Cardiac fibroblast (primary cell): ENCODE measurements at regions not wholly inside any gene's neighbourhood (a gene's known extent, or its start where the extent isn't known, plus 50 kb on each side); places are given as distances from the start of the nearest gene placed in this dataset.

Experiments used
- DNase-seq, 2 donors: peaks; one replicate each; pipeline versions ENCODE4 v3.0.0 to v3.0.0-alpha.2; 2010; ENCODE audit warnings: low read depth in 2 of 2
- H3K4me3 ChIP-seq, 2 donors: replicated peaks in 1 of 2; 1 replicate in 1 of 2; 2 replicates in 1 of 2; pipeline ENCODE4 v1.5.1; 2011; ENCODE audit warnings: low read depth in 2 of 2, low read length in 2 of 2, mild to moderate bottlenecking in 2 of 2, moderate library complexity in 1 of 2
- TF ChIP-seq, protein P1 (sequence below): IDR thresholded peaks from one replicate; pipeline ENCODE4 v1.5.1; 2011; ENCODE audit warnings: low read depth, mild to moderate bottlenecking, low read length, inconsistent platforms

DNA sequence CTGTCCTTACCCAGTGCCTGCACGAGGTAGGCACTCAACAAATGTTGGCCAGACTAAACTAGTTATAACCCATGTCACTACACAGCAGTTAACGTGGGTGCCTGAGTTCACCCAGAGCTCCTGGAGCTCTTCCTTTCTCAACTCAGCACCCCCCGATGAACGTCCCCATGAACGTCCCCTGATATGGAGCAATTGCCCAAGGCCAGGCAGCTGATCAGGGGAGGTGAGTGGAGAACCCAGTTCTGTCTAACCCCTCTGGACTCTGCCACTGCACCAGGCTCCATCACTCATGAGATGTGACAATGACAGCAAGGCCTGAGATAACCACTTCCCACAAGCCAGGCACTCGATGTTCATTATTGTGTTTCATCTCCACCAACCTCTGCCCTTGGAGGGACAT, 199.0 kb downstream of the BCL11B start:
- no peak overlapping the region for H3K4me3 ChIP-seq
- TF ChIP-seq, protein P1, sequence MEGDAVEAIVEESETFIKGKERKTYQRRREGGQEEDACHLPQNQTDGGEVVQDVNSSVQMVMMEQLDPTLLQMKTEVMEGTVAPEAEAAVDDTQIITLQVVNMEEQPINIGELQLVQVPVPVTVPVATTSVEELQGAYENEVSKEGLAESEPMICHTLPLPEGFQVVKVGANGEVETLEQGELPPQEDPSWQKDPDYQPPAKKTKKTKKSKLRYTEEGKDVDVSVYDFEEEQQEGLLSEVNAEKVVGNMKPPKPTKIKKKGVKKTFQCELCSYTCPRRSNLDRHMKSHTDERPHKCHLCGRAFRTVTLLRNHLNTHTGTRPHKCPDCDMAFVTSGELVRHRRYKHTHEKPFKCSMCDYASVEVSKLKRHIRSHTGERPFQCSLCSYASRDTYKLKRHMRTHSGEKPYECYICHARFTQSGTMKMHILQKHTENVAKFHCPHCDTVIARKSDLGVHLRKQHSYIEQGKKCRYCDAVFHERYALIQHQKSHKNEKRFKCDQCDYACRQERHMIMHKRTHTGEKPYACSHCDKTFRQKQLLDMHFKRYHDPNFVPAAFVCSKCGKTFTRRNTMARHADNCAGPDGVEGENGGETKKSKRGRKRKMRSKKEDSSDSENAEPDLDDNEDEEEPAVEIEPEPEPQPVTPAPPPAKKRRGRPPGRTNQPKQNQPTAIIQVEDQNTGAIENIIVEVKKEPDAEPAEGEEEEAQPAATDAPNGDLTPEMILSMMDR = no peak
- no peak for DNase-seq

DNA sequence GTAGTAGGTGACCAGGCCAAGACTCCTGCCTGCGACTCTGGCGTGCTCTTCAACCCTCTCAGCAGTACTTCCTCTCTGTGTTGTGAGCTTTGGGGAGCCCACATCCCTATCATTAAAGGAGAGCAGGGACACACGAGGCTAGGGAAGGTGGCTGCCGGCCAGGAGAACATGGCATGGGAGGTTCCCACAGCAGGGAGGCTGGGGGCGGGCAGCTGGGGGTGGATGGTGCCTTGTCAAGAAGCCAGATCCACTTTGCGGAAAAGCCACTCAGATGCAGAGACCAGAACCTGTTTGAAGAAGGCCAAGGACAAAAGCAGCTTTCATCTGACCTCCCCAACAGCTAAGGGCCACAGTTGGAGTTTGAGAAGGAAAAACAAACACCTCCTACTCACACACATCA, 198.6 kb downstream of the BCL11B start:
- DNase-seq = no peak
- TF ChIP-seq, protein P1 = no peak
- no peak overlapping the region for H3K4me3 ChIP-seq

DNA sequence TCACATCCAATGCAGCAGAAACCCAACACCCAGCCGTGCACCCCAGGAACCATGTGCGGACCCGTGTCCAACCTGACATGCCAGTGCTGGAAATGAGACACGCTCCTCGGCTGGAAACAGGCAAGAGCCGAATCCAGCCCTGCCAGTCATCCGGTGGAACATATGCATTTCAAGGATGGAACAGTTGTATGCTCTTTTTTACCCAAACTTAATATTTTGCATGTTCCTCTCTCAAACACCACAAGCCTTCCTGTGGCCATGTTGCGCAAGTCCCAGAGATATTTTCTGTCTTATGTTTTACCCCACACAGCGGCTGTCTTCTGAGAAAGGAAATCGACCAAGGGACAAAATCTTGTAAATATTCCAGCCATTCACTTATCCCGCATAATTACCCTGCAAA, 196.9 kb downstream of the BCL11B start:
- TF ChIP-seq, protein P1 = no peak
- H3K4me3 ChIP-seq = no peak overlapping the region
- DNase-seq = no peak

DNA sequence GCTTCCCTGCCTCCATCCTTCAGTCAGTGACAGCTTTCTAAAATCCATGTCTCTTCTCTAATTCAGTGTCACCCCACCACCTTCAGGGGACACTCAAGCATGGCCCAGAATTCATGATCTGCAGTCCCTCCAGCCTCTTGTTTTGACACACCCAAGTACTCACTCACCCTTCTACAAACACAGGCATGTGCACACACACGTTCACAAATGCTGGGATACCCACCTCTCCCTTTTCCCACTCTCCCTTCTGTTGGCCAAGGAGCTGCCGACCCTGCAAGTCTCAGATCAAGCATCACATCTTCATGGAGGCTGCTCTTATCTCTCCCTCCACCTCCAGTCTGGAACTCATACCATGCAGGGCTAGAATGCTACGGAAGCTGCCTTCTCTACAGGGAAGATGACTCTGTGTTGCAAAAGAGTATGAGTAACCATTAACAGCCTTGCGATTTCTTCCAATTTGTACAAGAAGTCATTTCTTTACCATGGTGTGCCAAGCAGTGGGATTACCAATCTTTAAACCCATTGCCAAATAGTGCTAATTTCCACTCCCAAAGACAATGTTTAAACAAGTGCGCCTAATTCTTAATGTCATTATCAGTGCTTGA, 196.1 kb downstream of the BCL11B start:
- DNase-seq = no peak
- H3K4me3 ChIP-seq = no peak overlapping the region
- TF ChIP-seq, protein P1 = no peak

DNA sequence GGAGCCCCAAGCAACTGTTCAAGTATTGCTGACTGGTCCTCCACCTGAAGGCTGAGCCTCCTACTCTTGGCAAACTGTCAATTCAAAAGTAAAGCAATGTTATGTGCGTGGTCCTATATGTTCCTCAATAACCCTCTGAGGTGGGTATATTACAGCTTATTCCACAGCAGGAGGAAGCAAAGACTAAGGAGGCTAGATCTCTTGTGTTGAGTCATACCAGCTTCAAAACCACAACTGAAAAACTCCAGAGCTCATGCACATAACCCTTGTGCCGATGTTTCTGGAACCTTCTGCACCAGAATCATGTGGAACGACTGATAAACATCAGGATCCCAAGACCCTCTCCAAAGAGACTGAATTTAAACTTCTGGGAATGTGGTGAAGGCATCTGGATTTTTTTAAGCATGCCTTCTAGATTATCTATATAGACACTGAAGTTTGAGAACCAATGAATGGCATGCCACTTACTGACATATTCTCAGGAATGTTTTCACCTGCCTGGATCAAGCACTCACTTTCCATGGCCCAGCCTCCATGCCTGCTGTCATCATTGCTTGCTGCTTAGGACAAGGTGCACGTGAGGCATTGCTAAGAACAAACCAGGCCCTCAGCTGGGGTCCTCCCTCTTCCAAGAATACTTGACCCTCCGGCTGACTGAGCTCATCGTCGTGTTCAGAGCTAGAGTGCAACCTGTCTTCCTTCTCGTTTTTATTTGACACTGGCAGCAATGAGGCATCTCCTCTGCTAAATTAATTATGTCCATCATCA, 194.7 kb downstream of the BCL11B start:
- no peak overlapping the region for H3K4me3 ChIP-seq
- TF ChIP-seq, protein P1 = no peak
- DNase-seq = no peak

DNA sequence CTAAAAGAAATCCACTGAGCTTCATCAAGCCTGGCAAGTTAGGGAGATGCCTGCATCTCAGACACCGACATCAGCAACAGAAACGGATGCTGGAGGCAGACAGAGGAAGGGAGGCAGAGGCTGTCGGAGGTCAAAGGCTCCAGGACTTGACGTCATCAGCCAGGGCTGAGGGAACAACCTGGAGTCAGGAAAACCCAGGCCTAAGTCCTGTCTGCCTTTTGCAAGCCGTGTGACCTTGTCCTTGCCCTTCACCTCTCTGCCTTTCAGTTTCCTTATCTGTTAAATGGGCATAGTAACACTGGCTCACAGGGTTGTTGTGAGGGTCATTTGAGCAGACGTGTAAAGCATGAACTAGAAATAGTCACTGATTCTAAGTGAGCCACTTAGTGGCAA, 194.2 kb downstream of the BCL11B start:
- TF ChIP-seq, protein P1 = no peak
- H3K4me3 ChIP-seq = no peak overlapping the region
- DNase-seq = no peak
